HG02610 (cell line): ENCODE measurements at regions not wholly inside any gene's neighbourhood (a gene's known extent, or its start where the extent isn't known, plus 50 kb on each side); places are given as distances from the start of the nearest gene placed in this dataset.
"Not testable (repeated sequence)": the region's sequence is repeated elsewhere in the genome, so short reads cannot be mapped to it uniquely, and the experiment has no call there.

ENCODE experiments used
- ATAC-seq: cut with Tn5 transposase; IDR thresholded peaks from one replicate; pipeline ENCODE4 v1.9.1; 2021; ENCODE audit warnings: mild to moderate bottlenecking, moderate library complexity; ENCODE audit not compliant: unreplicated experiment

DNA sequence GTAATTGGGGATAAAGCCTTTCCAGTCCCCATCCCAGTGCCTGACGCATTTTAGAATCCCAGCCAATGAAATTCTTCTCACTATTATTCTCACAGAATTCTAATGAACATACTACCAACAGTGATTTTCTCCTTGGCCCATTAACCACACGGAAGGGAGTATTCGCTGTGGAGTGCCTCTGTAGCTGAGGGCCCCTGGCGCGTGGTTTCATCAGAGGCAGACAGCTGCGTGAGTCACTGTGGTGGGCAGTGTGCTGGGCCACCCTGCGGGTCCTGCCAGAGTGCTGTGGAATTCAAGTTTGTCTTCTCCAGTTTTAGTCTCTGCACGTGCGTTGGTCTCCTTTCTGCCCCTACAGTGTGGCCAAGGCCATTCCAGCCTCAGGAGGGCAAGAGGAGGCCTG lies 335.4 kb upstream of the FAT1 start:
- ATAC-seq = no peak

DNA sequence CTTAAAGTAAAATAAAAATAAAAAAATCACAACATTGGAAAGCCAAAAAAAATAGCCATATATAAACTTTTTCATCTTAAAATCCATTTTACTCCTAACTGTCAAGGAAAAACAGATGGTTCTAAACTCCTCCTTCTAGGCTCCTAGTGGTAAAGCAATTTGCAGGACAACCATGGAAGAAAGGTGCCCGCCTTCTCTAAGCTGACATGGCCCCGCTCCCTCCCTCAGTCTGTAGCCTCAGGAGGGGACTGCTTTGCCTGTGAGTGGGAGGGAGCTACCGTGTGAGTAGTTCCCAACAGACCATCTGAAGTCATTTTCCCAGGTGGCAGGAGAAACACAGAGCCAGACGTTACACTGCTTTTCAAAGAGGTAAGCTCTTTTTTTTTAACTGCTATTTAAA lies 336.2 kb upstream of the FAT1 start:
- no peak for ATAC-seq

DNA sequence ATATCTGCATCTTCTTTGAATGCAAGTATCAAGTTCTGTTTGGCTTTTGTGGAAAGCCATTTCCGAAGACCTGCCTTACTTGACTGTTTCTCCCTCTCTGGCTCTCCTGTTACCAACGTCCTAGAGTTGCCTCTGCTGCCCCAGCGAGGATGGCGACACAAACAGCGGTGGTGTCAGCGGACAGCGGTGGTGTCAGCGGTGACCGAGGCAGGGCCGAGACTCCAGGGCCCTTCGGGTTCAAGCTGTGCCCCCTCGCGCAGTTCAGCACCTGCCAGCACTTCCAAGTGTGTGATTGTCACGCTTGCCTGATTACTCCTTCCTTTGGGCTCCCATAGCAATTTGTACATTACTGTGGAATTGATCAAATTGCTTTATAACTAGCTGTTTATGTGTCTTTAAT lies 336.9 kb upstream of the FAT1 start:
- ATAC-seq = no peak

DNA sequence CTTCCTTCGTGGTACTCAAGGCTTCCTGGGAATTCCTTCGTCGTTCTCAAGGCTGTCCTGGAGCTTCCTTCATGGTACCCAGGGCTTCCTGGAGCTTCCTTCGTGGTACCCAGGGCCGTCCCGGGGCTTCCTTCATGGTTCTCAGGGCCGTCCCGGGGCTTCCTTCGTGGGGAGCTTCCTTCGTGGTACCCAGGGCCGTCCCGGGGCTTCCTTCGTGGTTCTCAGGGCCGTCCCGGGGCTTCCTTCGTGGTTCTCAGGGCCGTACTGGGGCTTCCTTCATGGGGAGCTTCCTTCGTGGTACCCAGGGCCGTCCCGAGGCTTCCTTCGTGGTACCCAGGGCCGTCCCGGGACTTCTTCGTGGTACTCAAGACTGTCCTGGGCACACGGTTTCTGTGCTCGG lies 339.6 kb upstream of the FAT1 start:
- ATAC-seq = no peak

DNA sequence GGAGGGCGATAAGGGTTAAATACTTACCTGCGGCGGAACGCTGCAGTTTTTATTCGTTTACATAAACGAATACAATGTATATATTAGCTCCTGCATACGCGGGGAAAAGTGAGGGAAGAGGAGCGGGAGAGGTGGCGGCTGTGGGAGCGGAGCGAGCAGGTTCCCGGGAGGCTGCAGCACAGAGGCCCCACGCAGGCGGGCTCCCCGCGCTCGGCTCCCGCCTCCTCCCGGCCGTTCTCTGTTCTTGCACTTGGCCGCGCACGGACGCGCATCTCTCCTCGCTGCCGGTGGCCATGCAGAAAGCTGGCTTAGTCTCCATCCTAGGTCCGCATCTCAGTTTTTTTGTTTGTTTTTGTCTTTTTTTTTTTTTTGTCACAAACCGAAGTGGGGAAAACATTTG lies 340.4 kb upstream of the FAT1 start:
- no peak for ATAC-seq

DNA sequence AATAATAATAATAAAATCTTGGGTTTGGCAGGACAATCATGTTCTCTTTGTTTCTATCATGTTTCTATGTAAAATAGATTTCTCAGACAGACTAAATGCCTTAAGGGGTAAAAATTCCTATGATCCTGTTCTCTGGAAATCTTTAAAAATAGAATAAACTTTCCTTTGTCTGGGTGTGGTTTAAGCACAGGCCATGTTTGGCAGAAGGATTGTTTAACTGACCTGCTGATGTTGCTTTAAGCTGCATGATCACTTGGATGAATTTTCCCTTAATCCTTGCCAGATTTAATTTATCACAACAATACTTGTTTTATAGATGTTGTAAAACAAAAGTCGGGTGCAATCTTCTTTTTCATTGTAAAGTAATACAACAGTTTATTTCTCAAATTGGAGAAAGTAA lies 341.7 kb upstream of the FAT1 start:
- ATAC-seq = no peak

DNA sequence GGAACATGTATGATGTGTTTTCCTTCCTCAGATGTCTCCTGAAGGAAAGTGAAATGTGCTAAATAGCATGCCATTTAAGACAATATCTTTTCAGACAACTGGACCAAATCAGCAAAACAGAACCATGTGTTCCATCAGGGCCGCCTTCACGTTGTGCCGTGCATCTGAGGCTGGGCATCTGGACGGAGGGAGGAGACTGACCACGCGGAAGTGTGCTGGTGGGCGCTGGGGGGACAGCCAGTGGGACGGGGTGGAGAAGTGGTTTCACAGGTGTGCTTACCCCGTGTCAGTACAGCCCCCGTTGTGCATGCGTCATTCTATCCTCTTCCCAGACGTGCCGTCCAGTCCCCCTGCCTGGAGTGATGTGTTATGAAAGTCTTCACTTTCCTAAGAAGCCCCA lies 342.1 kb upstream of the FAT1 start:
- no peak for ATAC-seq

DNA sequence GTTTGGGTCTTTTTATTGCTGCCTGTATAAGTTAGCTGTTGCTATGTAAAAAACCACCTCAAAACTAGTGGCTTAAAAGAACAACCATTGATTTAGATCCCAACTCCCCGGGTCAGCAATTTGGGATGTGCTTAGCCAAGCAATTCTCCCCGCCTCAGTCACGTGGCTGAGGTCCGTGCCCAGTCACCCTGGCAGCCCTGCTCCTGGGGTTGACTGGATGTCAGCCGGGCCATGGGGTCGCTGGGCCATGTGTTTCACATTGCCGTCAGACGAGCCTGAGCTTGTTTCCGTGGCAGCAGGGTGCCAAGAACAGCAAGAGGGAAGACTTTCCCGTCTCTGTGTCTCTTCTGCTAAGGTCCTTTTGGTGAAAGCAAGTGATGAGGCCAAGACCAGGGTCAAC lies 345.7 kb upstream of the FAT1 start:
- no peak for ATAC-seq

DNA sequence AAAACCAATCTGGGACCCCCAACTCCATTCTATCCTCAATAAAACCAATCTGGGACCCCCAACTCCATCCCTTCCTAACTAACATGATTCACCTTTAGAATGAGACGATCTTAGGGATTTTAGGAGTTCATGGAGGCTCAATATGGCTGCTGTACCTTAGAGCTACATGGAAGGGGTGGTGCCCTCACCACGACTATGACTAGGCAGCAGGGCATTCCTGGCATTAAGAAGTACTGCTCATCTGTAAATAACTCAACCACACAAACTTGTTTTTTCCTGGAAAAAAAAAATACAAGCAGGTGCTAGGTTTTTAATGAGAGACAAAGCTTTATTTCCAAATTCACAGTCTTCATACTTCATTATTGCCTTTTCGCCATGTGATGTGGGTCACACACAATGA lies 346.5 kb upstream of the FAT1 start:
- ATAC-seq = no peak

DNA sequence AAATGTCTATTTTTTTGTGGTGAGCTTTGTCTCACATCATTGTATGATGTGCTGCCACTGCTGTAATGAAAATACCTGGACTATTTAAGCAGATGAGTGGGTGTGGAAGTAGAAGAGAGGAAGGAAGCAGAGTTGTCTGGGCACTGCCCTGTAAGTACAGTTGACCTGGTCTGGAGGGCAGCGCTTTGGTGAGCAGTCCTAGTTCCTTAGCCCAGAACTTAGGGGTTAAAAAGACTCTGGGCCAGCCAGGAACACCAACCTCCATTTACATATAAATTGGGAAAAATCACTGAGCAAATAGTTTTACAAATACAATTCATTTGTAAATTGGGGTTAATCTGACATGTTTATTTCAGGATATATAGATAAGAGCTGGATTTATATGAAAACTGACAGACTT lies 347.1 kb upstream of the FAT1 start:
- no peak for ATAC-seq

DNA sequence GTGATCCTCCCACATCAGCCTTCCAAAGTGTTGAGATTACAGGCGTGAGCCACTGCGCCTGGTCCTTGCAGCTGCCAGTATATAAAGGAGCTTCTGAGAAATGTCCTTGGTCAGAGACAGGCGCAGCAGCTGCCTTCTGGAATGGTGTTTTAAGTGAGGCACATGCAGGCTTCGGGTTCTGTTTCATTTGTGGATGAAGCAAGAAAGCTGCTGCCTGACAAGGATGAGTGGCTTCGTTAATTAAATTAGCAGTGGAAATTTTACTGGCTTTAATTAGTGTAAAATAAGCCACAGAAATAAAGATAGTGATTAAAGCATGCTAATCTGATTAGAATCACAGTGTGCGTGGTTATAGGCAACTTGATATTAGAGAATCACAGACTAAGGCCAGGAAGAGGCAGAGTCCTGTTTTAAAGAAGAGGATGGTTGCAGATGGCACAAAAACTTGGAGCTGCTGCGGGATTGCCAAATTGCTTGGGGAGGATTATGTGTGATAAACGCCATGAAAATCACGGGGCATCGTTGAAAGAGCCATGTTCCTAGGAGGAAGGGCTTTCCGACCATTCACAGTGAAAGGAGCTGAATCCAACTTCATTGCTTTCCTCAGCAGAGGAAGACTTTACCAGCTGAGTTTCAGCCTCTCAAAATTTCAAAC lies 348.4 kb upstream of the FAT1 start:
- no peak for ATAC-seq

DNA sequence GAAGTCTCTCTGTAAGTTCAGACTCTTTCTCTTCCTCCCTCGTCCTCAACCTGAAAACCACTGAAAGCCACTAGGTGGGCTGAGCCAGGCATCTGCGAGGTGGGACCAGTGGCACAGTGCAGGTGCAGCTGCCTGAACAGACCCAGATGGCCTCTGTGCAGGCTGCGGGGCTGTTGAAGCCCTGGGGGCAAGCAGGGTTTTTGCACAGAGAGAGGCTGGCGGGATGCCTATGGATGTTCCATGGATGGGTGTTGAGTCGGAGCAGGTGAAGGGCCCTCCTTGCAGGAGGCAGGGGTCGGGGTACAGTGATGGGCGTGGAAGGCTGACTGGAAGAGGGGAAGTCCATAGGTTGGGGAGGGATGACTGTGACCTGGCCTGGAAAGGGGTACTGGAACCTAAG lies 350.2 kb upstream of the FAT1 start:
- ATAC-seq = no peak

DNA sequence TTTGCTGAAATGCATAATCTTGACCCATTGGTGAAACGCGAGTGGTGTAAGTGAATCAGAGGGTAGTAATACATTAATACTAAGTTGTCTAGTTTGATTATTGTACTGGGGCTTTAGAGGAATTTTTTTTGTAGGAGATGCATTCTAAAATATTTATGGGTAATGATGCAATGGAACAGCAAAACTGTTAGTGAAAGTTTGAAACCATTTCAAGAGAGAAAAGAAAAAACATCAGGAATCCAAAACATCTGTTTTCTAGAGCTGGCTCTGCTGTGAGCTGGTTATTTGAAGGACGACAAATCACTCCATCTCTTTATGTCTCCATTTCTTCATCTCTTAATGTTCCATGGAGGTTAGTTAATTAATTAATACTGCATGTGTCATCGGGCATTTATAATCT lies 351.9 kb upstream of the FAT1 start:
- ATAC-seq = no peak

DNA sequence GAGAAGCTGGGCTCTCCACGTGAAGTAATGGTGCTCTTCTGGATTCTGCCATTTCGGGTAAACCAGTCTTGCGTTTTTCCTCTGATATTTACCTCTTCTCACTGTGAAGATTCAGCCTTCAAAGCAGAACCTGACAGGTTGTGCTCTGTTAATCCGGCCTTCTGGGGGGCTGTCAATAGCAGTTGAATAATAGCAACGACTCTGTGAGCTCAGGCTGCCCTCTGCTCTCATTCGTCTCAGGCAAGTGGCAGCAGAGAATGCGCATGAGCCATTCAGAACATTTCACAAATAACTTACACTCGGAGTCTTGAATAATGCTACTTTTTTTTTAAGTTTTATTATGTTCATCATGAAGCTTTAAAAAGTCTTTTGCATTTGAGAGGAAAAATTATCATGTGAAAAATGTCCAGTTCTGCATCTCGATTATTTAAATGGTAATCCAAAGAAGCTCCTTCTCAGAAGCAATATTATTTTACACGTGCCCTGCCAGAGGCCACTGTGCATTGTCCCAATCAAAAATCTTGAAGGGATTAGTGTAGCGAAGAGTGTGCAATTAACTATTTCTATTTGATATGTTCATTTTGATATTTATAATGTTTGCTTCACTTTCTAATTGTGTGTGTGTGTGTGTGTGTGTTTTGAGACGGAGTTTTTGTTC lies 354.2 kb upstream of the FAT1 start:
- ATAC-seq = no peak

DNA sequence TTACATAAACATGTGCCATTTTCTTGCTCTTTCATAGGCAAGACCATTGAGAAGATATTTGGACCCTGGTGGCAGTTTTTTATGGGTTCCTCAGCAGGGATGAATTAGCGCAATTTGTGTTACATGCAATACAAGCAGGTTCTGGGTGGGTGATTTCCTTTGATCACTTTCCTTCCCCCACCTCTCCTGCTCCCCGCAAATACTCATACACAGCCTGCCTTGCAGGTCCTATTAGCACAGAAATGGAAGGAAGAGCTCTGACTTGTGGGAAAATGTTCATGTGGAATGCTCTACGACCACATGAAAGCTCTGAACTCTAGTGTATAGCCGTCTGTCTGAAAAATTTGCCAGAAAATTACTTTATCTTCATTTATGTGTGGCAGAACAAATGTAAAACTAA lies 361.0 kb upstream of the FAT1 start:
- ATAC-seq = no peak

DNA sequence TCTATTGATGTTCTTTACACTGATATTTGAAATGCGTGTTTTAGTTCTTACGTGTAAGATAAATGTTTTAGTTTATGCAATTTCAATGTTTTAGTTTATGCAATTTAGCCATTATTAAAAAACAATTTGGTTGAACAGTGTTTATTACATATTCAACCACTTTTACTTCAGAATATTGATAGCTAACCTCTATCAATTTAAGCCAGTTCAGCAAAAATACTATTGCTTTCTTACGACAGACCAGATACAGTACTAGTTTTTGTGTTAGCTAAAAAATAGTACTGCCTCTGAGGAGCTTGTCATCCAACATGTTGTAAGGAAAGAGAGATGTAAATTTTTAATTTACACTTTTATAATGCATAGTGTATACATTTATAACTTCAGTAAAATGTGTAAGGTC lies 361.7 kb upstream of the FAT1 start:
- no peak for ATAC-seq

DNA sequence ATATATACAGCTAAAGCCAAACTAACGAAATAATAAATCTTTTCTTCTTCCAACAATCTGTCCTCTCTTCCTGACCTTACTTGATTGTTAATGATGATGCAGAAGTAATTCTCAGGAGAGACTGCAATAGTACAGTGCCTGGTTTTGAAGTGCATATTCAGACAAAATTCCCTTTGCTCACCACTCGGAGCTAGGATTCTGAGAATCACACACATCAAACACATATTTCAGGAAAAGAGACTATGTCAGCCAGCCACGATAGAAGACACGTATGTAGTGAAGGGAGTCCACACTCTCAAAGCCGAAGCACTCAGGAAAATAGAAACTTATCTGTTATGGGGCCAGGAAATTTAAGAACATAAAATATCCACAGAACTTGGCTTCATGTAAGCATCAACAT lies 362.5 kb upstream of the FAT1 start:
- ATAC-seq = no peak

DNA sequence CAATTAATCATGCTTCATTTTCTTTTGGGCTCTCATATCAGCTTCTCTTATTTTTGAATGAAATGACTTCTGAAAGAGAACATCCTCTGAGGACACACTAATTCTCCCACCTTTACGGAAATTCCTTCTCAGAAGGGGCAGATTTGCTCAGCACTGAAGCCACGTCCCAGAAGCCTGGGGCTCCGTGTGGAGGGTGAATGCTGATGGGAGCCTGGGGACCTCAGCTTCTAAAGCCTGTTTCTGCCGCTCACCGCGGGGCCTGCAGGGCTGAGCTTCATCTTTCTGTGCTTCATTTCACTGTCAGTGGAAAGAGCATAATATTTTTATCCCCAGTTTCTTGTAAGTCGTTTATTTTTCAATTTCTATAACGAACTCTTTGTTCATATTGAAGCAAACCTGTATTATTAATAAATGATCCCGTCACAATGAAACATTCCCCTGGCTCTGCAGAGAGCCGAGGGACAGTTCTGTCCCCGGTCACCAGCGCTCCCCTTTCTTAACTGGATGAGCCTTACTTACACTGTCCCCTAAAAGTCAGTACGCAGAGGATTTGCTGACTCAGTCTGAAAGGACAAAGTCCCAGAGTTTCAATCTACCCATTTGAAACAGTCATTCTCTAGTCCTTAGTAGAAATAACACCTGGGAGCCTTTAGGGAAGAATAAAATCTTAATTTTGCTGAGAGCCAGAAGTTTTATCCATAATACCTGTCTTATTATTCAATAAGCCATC lies 364.6 kb upstream of the FAT1 start:
- no peak for ATAC-seq

DNA sequence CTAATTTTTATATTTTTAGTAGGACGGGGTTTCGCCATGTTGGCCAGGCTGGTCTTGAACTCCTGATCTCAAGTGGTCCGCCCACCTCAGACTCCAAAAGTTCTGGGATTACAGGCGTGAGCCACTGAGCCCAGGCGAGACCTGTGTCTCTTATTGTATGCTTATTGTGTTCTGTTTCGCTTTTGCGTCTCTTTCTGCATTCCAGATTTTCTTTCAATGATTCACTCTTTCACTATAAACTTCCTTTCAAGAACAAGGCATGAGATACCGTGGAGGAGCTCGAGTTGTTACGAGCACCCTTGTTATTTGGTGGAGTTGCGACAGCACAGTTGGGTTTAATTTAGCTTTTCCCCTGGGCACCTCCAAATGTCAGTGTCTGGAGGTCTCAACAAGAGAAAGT lies 366.7 kb upstream of the FAT1 start:
- ATAC-seq = no peak

DNA sequence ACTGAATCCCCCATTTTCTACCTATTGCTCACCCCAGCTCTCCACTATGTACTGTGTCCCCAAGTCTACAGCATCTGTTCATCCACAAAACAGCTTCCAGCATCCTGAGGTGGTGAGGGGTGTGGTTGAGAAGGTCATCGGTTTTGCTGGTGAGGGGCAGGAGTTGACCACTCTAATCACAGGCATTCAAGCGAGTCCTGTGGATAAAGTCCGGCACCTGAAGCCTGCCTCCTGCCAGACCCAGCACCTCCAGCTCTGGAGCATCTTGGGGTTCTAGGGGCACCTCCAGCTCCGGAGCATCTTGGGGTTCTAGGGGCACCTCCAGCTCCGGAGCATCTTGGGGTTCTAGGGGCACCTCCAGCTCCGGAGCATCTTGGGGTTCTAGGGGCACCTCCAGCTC lies 367.2 kb upstream of the FAT1 start:
- not testable (repeated sequence) for ATAC-seq

DNA sequence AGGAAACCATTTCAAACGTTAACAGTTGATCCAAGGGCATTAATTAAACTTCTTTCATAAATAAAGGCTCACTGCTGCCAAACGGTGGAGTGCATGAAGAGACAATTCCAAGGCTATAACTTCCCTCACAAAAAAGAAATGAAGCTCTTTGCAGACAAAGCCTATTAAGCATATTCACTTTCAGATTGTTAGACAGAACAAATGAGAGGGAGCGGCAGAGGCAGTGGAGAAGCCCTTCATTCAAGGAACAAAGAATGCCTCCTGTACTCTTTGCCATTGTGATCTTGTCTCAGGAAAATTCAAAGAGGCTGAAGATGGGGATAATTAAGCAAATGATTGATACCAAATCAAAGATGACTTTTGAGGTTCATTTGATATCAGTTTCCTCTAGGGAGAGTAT lies 370.5 kb upstream of the FAT1 start:
- ATAC-seq = no peak

DNA sequence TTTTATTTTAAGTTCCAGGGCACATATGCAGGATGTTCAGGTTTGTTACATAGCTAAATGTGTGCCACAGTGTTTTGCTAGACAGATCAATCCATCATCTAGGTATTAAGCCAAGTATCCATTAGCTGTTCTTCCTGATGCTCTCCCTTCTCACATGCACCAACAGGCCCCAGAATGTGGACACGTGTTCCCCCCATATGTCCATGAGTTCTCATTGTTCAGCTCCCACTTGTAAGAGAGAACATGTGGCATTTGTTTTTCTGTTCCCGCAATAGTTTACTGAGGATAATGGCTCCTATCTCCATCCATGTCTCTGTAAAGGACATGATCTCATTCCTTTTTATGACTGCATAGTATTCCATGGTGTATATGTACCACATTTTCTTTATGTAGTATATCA lies 374.8 kb upstream of the FAT1 start:
- ATAC-seq = no peak

DNA sequence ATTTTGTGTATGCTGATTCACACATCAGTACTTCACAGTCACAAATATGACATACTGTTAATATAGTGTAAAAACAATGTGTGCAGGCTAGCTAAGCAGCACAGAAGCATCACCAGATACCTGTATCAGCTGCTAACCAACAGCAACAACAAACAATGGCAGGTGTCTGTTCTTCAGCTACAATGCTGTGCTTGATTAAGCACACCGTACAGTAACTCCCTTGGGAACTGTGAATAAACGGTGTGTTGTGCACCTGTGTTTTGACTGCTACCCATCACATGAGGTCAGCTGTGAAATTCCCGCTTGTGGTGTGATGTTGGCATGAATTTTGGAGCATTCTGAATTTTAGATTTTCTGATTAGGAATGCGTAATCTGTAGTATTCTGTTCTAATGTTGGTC lies 379.7 kb upstream of the FAT1 start:
- ATAC-seq = no peak
